T follicular helper cell (primary cell): ENCODE measurements at regions not wholly inside any gene's neighbourhood (a gene's known extent, or its start where the extent isn't known, plus 50 kb on each side); places are given as distances from the start of the nearest gene placed in this dataset.

Source experiments
- DNase-seq: peaks from one replicate; pipeline ENCODE4 v3.0.0-alpha.2; 2020; ENCODE audit warnings: low read depth

DNA sequence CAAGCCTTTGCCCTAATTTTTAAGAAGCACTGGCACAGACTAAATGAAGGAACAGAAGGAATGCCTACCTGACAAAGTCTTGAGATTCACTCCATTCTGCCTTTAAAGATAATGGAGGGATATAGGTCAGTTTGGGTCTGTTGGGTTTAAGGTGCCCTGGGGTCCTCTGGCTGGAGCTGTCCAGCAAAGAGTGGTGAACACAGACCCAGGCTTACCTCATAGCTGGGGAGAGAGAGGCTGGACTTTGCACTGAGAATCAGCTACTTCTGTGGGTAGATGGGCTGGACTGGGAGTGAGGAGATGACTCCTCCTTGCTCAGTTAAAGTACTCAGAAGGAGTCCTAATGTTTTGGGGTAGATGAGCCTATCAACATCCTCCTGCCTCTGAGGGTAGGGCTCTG lies 64.4 kb upstream of the CXCR4 start:
- no peak for DNase-seq

DNA sequence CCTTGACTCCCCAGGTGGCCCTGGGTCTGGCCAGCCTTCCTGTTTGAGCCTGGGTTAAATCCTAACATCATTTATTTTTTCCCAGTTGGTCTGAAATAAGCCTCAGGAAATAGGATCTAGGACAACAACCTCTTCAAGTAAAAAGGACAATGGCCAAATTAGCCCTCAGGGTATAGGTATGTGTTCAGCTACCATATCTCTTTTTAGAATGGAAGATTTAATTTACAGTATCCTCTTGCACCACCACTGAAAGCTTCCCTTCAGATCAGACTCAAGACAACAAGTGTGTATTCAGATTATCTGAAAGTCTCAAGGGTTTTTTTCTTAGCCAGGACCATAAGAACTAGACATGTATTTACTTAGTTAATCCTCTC lies 61.6 kb upstream of the CXCR4 start:
- DNase-seq, result no peak

DNA sequence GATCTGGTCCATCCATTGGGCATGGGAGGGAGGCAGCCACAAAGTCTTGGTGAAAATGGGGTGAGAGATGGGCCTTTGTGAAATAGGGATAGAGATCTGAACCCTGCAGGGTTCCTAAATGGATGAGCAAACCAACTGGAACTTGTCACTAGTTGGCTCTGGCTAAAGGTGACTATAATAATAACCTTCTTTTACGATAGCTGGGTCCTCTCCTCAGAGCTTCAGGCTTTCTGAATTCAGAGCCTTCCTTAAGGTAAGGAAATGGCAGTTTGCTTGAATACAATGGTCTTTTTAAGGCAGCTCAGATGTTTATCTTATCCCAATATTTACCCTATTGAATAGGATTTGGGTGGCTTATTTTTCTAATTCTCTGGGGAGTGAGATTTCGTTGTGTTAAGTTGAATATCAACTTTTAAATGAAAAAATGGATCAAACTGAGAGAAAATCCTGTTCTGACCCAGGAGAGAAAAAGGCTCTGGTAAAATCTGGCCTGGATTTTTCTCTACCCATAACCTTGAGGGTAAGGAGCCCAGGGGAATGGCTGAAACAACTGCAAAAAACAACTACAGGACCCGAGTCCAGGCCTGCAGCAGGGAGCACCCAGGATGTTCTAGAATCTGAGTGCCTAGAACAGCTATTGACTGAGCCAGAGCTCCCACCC lies 61.1 kb upstream of the CXCR4 start:
- DNase-seq, result no peak

DNA sequence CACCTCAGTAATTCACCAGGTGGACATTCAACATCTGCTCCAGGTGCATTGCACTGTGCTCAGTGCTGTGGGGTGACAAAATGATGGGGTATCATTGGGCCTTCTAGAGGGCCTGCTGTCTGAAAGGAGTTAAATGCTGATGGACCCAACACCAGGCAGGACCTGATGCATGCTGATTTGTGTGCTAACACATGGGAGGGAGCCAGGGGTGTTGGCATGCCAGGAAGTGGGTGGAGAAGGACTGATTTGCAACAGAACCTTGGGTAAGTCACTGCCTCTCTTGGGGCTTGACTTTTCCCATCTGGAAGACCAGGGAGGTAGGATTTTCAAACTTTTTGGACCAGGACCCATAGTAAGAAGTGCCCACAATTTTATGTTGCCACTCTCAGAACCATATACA lies 57.9 kb upstream of the CXCR4 start:
- no peak for DNase-seq

DNA sequence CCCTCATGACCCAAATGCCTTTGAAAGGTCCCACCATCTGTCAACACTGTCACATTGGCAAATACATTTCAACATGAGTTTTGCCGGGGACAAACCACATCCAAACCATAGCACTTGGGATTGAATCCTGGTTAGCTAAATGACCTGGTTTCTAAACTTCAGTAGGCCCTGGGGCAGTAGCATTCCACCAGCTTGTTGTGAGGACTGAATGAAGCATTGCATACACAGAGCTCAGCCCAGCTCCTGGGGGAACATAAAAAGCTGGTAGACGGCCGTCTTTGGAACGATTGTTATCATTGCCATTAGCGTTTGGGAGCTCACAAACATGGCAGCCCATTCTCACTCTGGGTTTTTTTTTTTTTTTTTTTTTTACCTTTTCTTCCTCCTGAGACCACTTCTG lies 57.5 kb upstream of the CXCR4 start:
- no peak for DNase-seq

GRCh38 chr2:136173126-136173525 lies 55.2 kb upstream of the CXCR4 start:
- DNase-seq, result no peak

DNA sequence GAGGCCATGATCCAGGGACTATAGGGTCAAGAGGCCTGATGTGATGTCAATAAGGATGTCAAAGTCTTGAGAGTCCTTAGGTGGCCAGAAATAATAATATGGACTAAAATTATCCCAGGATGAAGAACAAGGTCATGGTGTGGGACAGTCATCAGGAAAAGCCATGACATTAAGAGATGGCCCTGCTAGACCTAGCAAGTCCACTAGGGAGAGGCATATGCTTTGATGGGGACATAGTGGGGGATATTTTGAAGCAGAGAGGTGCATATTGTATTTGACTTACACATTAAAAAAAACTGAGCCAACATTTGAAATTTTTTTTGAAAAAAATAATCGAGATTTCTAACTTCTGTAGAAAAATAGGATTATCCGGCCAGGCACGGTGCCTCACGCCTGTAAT lies 53.3 kb upstream of the CXCR4 start:
- DNase-seq, result no peak

GRCh38 chr2:136168720-136169119 lies 50.8 kb upstream of the CXCR4 start:
- no peak for DNase-seq

DNA sequence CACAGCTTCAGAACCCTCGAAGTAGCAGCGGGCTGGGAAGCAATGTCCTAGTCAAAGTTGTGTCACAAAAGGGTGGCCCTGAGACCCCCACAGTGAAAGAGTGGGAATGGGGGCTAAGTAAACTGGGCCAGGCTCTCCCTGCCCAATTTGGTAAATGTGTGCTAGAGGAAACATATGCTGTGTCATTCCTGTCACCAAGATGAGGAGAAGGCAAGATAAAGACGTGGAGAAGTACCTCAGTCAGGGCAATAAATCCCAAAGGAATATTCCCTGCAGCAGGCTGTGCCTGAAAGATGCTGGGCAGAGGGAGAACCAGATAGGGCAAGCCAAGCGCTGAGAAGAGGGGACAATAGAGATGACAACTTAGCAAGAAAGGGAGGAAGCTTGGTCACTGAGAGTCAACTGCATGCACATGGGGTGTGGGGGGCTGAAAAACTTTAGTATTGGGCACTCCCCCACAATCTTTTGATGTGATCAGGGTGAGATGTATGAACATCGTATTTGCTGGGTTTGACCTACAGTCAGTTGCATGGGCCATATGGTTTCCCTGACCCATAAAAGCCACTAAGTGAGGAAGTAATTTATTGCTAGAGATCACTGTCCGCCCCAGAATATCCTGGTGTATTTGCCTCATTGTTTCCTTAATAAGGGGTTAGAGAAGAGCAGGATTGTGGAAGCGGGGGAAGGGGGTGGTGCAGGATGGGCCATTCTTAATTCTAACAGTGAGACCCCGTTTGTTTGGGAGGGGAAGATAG lies 49.9 kb upstream of the CXCR4 start:
- no peak for DNase-seq
